ENCODE measurements at regions not wholly inside any gene's neighbourhood (a gene's known extent, or its start where the extent isn't known, plus 50 kb on each side); places are given as distances from the start of the nearest gene placed in this dataset.

GRCh38 chr7:125255810-125256209, 326.2 kb upstream of the POT1 start:
- Histone ChIP-seq H3K27ac (ENCODE audit: poor library complexity, severe bottlenecking) (no peak overlapping the region), H3K4me3 (ENCODE audit: severe bottlenecking) (no peak overlapping the region), H3K36me3 (ENCODE audit: low read depth) (no peaks in the 10 kb centered on the region), H3K4me1 (ENCODE audit: insufficient read depth, poor library complexity, severe bottlenecking) (peaks cover 25% of the 10 kb centered on the region), H3K27me3 (ENCODE audit: insufficient read depth, poor library complexity, severe bottlenecking) (no peaks in the 10 kb centered on the region), H3K9me3 (ENCODE audit: severe bottlenecking) (no peaks in the 10 kb centered on the region)
- no peak for TF ChIP-seq CTCF (IDR thresholded peaks at IDR 0.05; ENCODE audit: poor library complexity, severe bottlenecking)
- no peak for DNase-seq (ENCODE audit: low spot score)
- no peak for ATAC-seq (ENCODE audit: low read depth)

GRCh38 chr7:125254566-125254965, 324.9 kb upstream of the POT1 start:
- no peaks in the 10 kb centered on the region for H3K9me3 ChIP-seq (ENCODE audit: severe bottlenecking)
- H3K4me3 ChIP-seq (ENCODE audit: severe bottlenecking), result no peak overlapping the region
- DNase-seq (ENCODE audit: low spot score), result no peak
- no peak for ATAC-seq (ENCODE audit: low read depth)
- H3K36me3 ChIP-seq (ENCODE audit: low read depth), result no peaks in the 10 kb centered on the region
- peaks cover 25% of the 10 kb centered on the region for H3K4me1 ChIP-seq (ENCODE audit: insufficient read depth, poor library complexity, severe bottlenecking)
- H3K27me3 ChIP-seq (ENCODE audit: insufficient read depth, poor library complexity, severe bottlenecking), result no peaks in the 10 kb centered on the region
- H3K27ac ChIP-seq (ENCODE audit: poor library complexity, severe bottlenecking), result peak overlapping the region; percentile 93
- no peak for TF ChIP-seq CTCF (IDR thresholded peaks at IDR 0.05; ENCODE audit: poor library complexity, severe bottlenecking)

DNA sequence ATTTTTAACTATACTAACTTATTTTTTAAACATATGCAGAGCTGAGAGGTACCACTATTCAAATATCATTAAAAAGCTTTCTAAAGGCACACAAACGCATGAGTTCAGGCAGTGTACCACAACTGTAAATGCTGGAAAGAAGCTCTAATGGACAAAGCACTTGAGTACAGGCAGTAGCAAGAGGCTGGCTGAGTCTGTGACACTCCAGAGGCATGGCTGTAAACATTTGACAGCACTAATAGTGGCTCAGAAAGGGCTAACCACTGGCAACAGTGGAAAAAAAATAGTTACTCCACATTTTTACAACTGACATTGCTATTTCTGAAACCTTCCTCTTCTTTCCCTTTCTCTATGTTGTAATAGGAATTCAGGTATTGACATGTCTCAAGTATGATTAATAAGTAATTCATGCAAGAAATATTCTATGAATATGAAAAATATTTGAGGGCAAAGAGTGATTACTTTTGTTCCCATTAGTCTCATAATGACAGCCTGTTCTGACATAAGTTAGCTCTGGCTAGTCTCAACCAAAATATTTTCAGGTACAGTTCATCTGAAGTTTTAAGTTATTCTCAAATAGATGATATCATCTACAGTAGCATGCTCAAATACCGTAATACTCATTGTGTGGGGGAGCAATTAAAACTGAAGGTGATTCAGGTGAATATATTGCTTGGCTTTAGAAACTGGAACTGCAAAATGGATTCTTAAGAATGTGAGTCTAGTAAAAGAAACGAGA, 324.0 kb upstream of the POT1 start:
- ATAC-seq (ENCODE audit: low read depth), result peak; percentile 97

DNA sequence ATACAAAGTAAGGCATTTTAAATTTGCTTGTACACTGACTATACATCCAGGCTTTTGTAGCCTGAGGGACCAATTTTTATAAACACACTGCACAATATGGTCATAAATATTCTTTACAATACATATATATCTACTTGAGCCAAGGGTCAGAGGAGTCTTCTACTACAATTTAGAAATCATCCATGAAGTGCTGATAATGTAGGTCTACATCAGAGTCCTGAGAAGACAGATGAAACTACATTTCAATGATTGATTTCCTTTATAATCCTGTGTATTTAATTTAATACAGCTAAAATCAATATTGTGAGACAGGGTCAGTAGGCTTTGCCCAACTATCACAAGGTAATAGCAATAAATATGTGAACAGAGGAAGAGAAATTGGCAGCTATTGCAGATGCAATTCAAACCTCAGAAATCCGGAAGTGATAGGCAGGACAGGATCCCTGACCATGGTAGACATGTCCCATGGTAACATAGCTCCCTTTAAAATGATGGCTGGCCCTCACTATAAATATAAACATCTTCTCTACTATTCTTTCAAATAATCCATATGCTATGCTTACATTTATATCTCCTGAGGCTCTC, 318.0 kb upstream of the POT1 start:
- H3K27me3 ChIP-seq (ENCODE audit: insufficient read depth, poor library complexity, severe bottlenecking), result no peaks in the 10 kb centered on the region
- ATAC-seq (ENCODE audit: low read depth), result no peak
- no peaks in the 10 kb centered on the region for H3K4me1 ChIP-seq (ENCODE audit: insufficient read depth, poor library complexity, severe bottlenecking)
- no peak overlapping the region for H3K4me3 ChIP-seq (ENCODE audit: severe bottlenecking)
- H3K27ac ChIP-seq (ENCODE audit: poor library complexity, severe bottlenecking), result no peak overlapping the region
- TF ChIP-seq CTCF (IDR thresholded peaks at IDR 0.05; ENCODE audit: poor library complexity, severe bottlenecking), result no peak
- no peak for DNase-seq (ENCODE audit: low spot score)
- no peaks in the 10 kb centered on the region for H3K36me3 ChIP-seq (ENCODE audit: low read depth)
- no peaks in the 10 kb centered on the region for H3K9me3 ChIP-seq (ENCODE audit: severe bottlenecking)

More for the DNA sequence above, 324.0 kb upstream of the POT1 start:
- no peaks in the 10 kb centered on the region for H3K9me3 ChIP-seq (ENCODE audit: severe bottlenecking)
- no peaks in the 10 kb centered on the region for H3K36me3 ChIP-seq (ENCODE audit: low read depth)
- no peak for TF ChIP-seq CTCF (IDR thresholded peaks at IDR 0.05; ENCODE audit: poor library complexity, severe bottlenecking)
- H3K4me3 ChIP-seq (ENCODE audit: severe bottlenecking), result no peak overlapping the region
- H3K4me1 ChIP-seq (ENCODE audit: insufficient read depth, poor library complexity, severe bottlenecking), result peaks cover 25% of the 10 kb centered on the region
- H3K27ac ChIP-seq (ENCODE audit: poor library complexity, severe bottlenecking), result peak overlapping the region; percentile 93
- no peaks in the 10 kb centered on the region for H3K27me3 ChIP-seq (ENCODE audit: insufficient read depth, poor library complexity, severe bottlenecking)
- no peak for DNase-seq (ENCODE audit: low spot score)

DNA sequence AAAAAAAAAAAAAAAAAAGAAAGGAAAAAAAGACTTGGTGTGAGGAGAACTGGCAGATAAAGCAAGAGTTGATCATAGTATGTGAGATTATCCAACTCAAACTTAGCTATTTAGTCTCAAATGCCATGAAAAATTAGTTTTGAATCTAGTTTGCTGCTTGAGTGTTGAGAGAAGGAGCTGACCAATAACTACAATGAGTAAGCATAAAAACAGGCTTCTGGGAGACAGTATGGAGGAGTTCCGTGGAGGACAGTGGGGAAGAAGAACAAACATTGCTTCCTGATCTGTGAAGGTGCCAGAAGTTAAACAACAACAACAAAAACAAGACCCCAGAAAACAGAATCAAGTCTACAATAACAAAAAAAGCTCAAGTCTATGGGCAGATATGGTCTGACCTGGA, 317.1 kb upstream of the POT1 start:
- Histone ChIP-seq H3K27me3 (ENCODE audit: insufficient read depth, poor library complexity, severe bottlenecking) (no peaks in the 10 kb centered on the region), H3K36me3 (ENCODE audit: low read depth) (no peaks in the 10 kb centered on the region), H3K9me3 (ENCODE audit: severe bottlenecking) (no peaks in the 10 kb centered on the region), H3K4me1 (ENCODE audit: insufficient read depth, poor library complexity, severe bottlenecking) (no peaks in the 10 kb centered on the region), H3K27ac (ENCODE audit: poor library complexity, severe bottlenecking) (no peak overlapping the region), H3K4me3 (ENCODE audit: severe bottlenecking) (no peak overlapping the region)
- ATAC-seq (ENCODE audit: low read depth), result no peak
- DNase-seq (ENCODE audit: low spot score), result no peak
- no peak for TF ChIP-seq CTCF (IDR thresholded peaks at IDR 0.05; ENCODE audit: poor library complexity, severe bottlenecking)
